GM12878 (cell line): ENCODE measurements at regions not wholly inside any gene's neighbourhood (a gene's known extent, or its start where the extent isn't known, plus 50 kb on each side); places are given as distances from the start of the nearest gene placed in this dataset.

ENCODE experiments used
- ASH2L ChIP-seq: fragments of 300-600, 200-600 bp; sonication (generic); IDR thresholded peaks from 2 replicates; pipeline ENCODE4 v1.6.1; 2017; ENCODE audit warnings: low read depth, mild to moderate bottlenecking, borderline replicate concordance
- ATF2 ChIP-seq: IDR thresholded peaks from 2 replicates; pipeline ENCODE4 v1.6.1; 2012; ENCODE audit warnings: low read length, inconsistent platforms
- CTCF ChIP-seq, 3 experiments: IDR thresholded peaks in 2 of 3; conservative IDR thresholded peaks in 1 of 3; 2 replicates each; pipeline ENCODE4 v1.5.1; 2011; ENCODE audit warnings: low read depth in 3 of 3, low read length in 3 of 3, mild to moderate bottlenecking in 3 of 3, control low read depth in 2 of 3, moderate library complexity in 2 of 3, inconsistent platforms in 1 of 3, mixed read lengths in 1 of 3; ENCODE audit not compliant: control insufficient read depth in 2 of 3, insufficient read depth in 1 of 3; ENCODE audit errors: extremely low read depth in 1 of 3
- ETV6 ChIP-seq, 2 experiments: fragments of 450-650 bp in 1 of 2; IDR thresholded peaks in 1 of 2; conservative IDR thresholded peaks in 1 of 2; 2 replicates each; pipeline ENCODE4 v1.6.1; 2014; ENCODE audit warnings: antibody characterized with exemption in 1 of 2, borderline replicate concordance in 1 of 2, low read depth in 1 of 2, mild to moderate bottlenecking in 1 of 2, moderate library complexity in 1 of 2
- GABPA ChIP-seq: IDR thresholded peaks from 2 replicates; pipeline ENCODE4 v1.6.1; 2014; ENCODE audit warnings: antibody characterized with exemption, low read depth, mild to moderate bottlenecking, inconsistent platforms
- IRF3 ChIP-seq: fragments of 450-650 bp; IDR thresholded peaks from 2 replicates; pipeline ENCODE4 v1.6.1; 2014; ENCODE audit warnings: mild to moderate bottlenecking
- RAD21 ChIP-seq: IDR thresholded peaks from 2 replicates; pipeline ENCODE4 v1.6.1; 2011; ENCODE audit warnings: mild to moderate bottlenecking, low read depth, low read length, moderate library complexity; ENCODE audit not compliant: insufficient read depth
- RCOR1 ChIP-seq: conservative IDR thresholded peaks from 2 replicates; pipeline ENCODE4 v1.6.1; 2012; ENCODE audit warnings: low read depth, low read length, improper control_type of control experiment
- WRNIP1 ChIP-seq: IDR thresholded peaks from 2 replicates; pipeline ENCODE4 v1.6.1; 2011; ENCODE audit warnings: low read depth, low read length, improper control_type of control experiment, borderline replicate concordance
- ZNF274 ChIP-seq: IDR thresholded peaks from one replicate; pipeline ENCODE4 v1.8.0; 2011; ENCODE audit not compliant: insufficient read length, insufficient read depth
- TF ChIP-seq, protein P1 (sequence below): fragments of 450-650 bp; IDR thresholded peaks from 2 replicates; pipeline ENCODE4 v1.6.1; 2017; ENCODE audit warnings: mild to moderate bottlenecking, moderate library complexity
- TF ChIP-seq, protein P2 (sequence below): fragments of 450-650 bp; IDR thresholded peaks from 2 replicates; pipeline ENCODE4 v1.6.1; 2016; ENCODE audit warnings: mild to moderate bottlenecking, moderate library complexity, borderline replicate concordance

GRCh38 chr15:95235033-95235432 lies 1003.7 kb downstream of the MCTP2 start (continued):
- TF ChIP-seq ETV6 (conservative IDR thresholded peaks at IDR 0.05 in 1 of 2, IDR thresholded peaks at IDR 0.05 in 1 of 2; ENCODE audit: borderline replicate concordance in 1 of 2, low read depth in 1 of 2), result no peak
- TF ChIP-seq GABPA, result no peak
- no peak for TF ChIP-seq RCOR1
- no peak for TF ChIP-seq RAD21
- no peak for TF ChIP-seq ZNF274
- TF ChIP-seq CTCF (IDR thresholded peaks at IDR 0.05 in 2 of 3, conservative IDR thresholded peaks at IDR 0.05 in 1 of 3; ENCODE audit: control insufficient read depth in 2 of 3, extremely low read depth in 1 of 3, insufficient read depth in 1 of 3, low read depth in 3 of 3, low read length in 3 of 3), result no peak
- TF ChIP-seq ASH2L, result no peak
- TF ChIP-seq, protein P1, sequence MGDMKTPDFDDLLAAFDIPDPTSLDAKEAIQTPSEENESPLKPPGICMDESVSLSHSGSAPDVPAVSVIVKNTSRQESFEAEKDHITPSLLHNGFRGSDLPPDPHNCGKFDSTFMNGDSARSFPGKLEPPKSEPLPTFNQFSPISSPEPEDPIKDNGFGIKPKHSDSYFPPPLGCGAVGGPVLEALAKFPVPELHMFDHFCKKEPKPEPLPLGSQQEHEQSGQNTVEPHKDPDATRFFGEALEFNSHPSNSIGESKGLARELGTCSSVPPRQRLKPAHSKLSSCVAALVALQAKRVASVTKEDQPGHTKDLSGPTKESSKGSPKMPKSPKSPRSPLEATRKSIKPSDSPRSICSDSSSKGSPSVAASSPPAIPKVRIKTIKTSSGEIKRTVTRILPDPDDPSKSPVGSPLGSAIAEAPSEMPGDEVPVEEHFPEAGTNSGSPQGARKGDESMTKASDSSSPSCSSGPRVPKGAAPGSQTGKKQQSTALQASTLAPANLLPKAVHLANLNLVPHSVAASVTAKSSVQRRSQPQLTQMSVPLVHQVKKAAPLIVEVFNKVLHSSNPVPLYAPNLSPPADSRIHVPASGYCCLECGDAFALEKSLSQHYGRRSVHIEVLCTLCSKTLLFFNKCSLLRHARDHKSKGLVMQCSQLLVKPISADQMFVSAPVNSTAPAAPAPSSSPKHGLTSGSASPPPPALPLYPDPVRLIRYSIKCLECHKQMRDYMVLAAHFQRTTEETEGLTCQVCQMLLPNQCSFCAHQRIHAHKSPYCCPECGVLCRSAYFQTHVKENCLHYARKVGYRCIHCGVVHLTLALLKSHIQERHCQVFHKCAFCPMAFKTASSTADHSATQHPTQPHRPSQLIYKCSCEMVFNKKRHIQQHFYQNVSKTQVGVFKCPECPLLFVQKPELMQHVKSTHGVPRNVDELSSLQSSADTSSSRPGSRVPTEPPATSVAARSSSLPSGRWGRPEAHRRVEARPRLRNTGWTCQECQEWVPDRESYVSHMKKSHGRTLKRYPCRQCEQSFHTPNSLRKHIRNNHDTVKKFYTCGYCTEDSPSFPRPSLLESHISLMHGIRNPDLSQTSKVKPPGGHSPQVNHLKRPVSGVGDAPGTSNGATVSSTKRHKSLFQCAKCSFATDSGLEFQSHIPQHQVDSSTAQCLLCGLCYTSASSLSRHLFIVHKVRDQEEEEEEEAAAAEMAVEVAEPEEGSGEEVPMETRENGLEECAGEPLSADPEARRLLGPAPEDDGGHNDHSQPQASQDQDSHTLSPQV, result no peak
- TF ChIP-seq IRF3, result no peak
- no peak for TF ChIP-seq WRNIP1
- TF ChIP-seq, protein P2, sequence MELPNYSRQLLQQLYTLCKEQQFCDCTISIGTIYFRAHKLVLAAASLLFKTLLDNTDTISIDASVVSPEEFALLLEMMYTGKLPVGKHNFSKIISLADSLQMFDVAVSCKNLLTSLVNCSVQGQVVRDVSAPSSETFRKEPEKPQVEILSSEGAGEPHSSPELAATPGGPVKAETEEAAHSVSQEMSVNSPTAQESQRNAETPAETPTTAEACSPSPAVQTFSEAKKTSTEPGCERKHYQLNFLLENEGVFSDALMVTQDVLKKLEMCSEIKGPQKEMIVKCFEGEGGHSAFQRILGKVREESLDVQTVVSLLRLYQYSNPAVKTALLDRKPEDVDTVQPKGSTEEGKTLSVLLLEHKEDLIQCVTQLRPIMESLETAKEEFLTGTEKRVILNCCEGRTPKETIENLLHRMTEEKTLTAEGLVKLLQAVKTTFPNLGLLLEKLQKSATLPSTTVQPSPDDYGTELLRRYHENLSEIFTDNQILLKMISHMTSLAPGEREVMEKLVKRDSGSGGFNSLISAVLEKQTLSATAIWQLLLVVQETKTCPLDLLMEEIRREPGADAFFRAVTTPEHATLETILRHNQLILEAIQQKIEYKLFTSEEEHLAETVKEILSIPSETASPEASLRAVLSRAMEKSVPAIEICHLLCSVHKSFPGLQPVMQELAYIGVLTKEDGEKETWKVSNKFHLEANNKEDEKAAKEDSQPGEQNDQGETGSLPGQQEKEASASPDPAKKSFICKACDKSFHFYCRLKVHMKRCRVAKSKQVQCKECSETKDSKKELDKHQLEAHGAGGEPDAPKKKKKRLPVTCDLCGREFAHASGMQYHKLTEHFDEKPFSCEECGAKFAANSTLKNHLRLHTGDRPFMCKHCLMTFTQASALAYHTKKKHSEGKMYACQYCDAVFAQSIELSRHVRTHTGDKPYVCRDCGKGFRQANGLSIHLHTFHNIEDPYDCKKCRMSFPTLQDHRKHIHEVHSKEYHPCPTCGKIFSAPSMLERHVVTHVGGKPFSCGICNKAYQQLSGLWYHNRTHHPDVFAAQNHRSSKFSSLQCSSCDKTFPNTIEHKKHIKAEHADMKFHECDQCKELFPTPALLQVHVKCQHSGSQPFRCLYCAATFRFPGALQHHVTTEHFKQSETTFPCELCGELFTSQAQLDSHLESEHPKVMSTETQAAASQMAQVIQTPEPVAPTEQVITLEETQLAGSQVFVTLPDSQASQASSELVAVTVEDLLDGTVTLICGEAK, result no peak
- no peak for TF ChIP-seq ATF2
